GM21447 (cell line): ENCODE measurements at regions not wholly inside any gene's neighbourhood (a gene's known extent, or its start where the extent isn't known, plus 50 kb on each side); places are given as distances from the start of the nearest gene placed in this dataset.

ENCODE experiments used
- ATAC-seq: cut with Tn5 transposase; IDR thresholded peaks from one replicate; pipeline ENCODE4 v1.9.1; 2021; ENCODE audit not compliant: unreplicated experiment

GRCh38 chr2:103268841-103269498, 507.1 kb downstream of the TMEM182 start:
- ATAC-seq: no peak

- no peak for ATAC-seq
Measured at GRCh38 chr2:103276869-103277268, 515.0 kb downstream of the TMEM182 start.

- no peak for ATAC-seq
Measured at GRCh38 chr2:103284750-103285149, 522.9 kb downstream of the TMEM182 start.

GRCh38 chr2:103285354-103285753, 523.5 kb downstream of the TMEM182 start:
- ATAC-seq: no peak

GRCh38 chr2:103287746-103288145, 525.9 kb downstream of the TMEM182 start:
- no peak for ATAC-seq

GRCh38 chr2:103288696-103289095, 526.9 kb downstream of the TMEM182 start:
- no peak for ATAC-seq

GRCh38 chr2:103289105-103289725, 527.4 kb downstream of the TMEM182 start:
- no peak for ATAC-seq

- ATAC-seq: no peak
Measured at GRCh38 chr2:103292573-103292972, 530.7 kb downstream of the TMEM182 start.

GRCh38 chr2:103293067-103293741, 531.4 kb downstream of the TMEM182 start:
- no peak for ATAC-seq

- no peak for ATAC-seq
Measured at GRCh38 chr2:103293742-103294077, 531.9 kb downstream of the TMEM182 start.

- no peak for ATAC-seq
Measured at GRCh38 chr2:103294420-103294819, 532.6 kb downstream of the TMEM182 start.

GRCh38 chr2:103295591-103295990, 533.8 kb downstream of the TMEM182 start:
- ATAC-seq: no peak

GRCh38 chr2:103324671-103325070, 562.8 kb downstream of the TMEM182 start:
- ATAC-seq: no peak

- no peak for ATAC-seq
Measured at GRCh38 chr2:103327386-103327785, 565.6 kb downstream of the TMEM182 start.

GRCh38 chr2:103327966-103328365, 566.1 kb downstream of the TMEM182 start:
- no peak for ATAC-seq

- no peak for ATAC-seq
Measured at GRCh38 chr2:103335403-103335802, 573.6 kb downstream of the TMEM182 start.

GRCh38 chr2:103338819-103339218, 577.0 kb downstream of the TMEM182 start:
- ATAC-seq: no peak

GRCh38 chr2:103346780-103347179, 584.9 kb downstream of the TMEM182 start:
- ATAC-seq: no peak

GRCh38 chr2:103353774-103354173, 591.9 kb downstream of the TMEM182 start:
- ATAC-seq: no peak

GRCh38 chr2:103355287-103355686, 593.5 kb downstream of the TMEM182 start:
- no peak for ATAC-seq

GRCh38 chr2:103361712-103362111, 599.9 kb downstream of the TMEM182 start:
- ATAC-seq: no peak

- no peak for ATAC-seq
Measured at GRCh38 chr2:103363639-103364038, 601.8 kb downstream of the TMEM182 start.
